Adrenal gland (tissue), 9 donors: ENCODE measurements at regions not wholly inside any gene's neighbourhood (a gene's known extent, or its start where the extent isn't known, plus 50 kb on each side); places are given as distances from the start of the nearest gene placed in this dataset.

ENCODE experiments used
- DNase-seq, 7 donors: peaks; one replicate each; pipeline ENCODE4 v3.0.0-alpha.2; 2019 to 2020
- H3K27ac ChIP-seq, 5 donors: fragments of 200-600 bp; sonication (generic) in 4 of 5; 1 replicate in 3 of 5; 2 replicates in 2 of 5; pipeline versions ENCODE4 v1.5.1 to v1.8.0; 2016 to 2020; ENCODE audit warnings: mild to moderate bottlenecking in 1 of 5
- H3K27me3 ChIP-seq: fragments of 200-600 bp; 2 replicates; pipeline ENCODE4 v1.8.0; 2021
- H3K36me3 ChIP-seq, 2 donors: fragments of 200-600 bp; replicated peaks in 1 of 2; 1 replicate in 1 of 2; 2 replicates in 1 of 2; pipeline versions ENCODE4 v1.5.1 to v1.8.0; 2018 to 2022
- H3K4me1 ChIP-seq, 2 donors: fragments of 200-600 bp; replicated peaks in 1 of 2; 1 replicate in 1 of 2; 2 replicates in 1 of 2; pipeline versions ENCODE4 v1.5.1 to v1.8.0; 2018 to 2021
- H3K4me3 ChIP-seq, 4 donors: fragments of 200-600 bp; sonication (generic) in 3 of 4; one replicate each; pipeline ENCODE4 v1.5.1; 2016 to 2018
- H3K9me3 ChIP-seq, 3 donors: fragments of 200-600 bp; sonication (generic) in 1 of 3; replicated peaks in 1 of 3; 1 replicate in 2 of 3; 2 replicates in 1 of 3; pipeline versions ENCODE4 v1.5.1 to v1.8.0; 2016 to 2021
- POLR2A ChIP-seq, 2 donors: fragments of 450-650 bp; IDR thresholded peaks; one replicate each; pipeline ENCODE4 v1.6.1; 2017; ENCODE audit warnings: antibody characterized with exemption in 2 of 2, mild to moderate bottlenecking in 2 of 2, moderate library complexity in 1 of 2
- WGBS, 4 donors: extraction: QIAGEN DNeasy Blood & Tissue Kit in 2 of 4; methylation state at CpG; one replicate each; pipeline versions ENCODE4 v1.1.5 to v1.1.7; 2013 to 2017; 5-methylcytosine and 5-hydroxymethylcytosine counted together
- intact Hi-C, 2 donors: fragments of 100-400 bp; cut with DNase I; formaldehyde crosslinking; loops; one replicate each; pipeline versions ENCODE4 v1.14.1 to v1.15.0; 2022 to 2023
- TF ChIP-seq, protein P1 (sequence below), 6 experiments: fragments of 450-650 bp in 4 of 6; fragments of 200-600 bp in 2 of 6; sonication (generic) in 1 of 6; IDR thresholded peaks; 1 replicate in 5 of 6; 2 replicates in 1 of 6; pipeline versions ENCODE4 v1.5.1 to v1.8.0; 2016 to 2021; ENCODE audit warnings: antibody characterized with exemption in 6 of 6, mild to moderate bottlenecking in 2 of 6, moderate library complexity in 1 of 6
- donor health status: healthy with polysubstance abuse.
- donor health status: Bipolar disorder and iron deficiency.
- donor health status: DM: yes; HTN: yes; CAD: no.
- donor health status: DM: no; HTN: no; CAD: no.
- donor health status: DM: no; HTN: no; CAD: no.

- intact Hi-C loops, result no loop called here
- Histone ChIP-seq H3K27ac (no peak overlapping the region), H3K27me3 (no peaks in the 10 kb centered on the region), H3K4me1 (no peaks in the 10 kb centered on the region), H3K9me3 (no peaks in the 10 kb centered on the region), H3K4me3 (no peak overlapping the region), H3K36me3 (no peaks in the 10 kb centered on the region)
- 32 to 46% (median 41%) methylated on average over 1 of the region's 1 CpG for WGBS, 4 donors
- TF ChIP-seq, protein P1, sequence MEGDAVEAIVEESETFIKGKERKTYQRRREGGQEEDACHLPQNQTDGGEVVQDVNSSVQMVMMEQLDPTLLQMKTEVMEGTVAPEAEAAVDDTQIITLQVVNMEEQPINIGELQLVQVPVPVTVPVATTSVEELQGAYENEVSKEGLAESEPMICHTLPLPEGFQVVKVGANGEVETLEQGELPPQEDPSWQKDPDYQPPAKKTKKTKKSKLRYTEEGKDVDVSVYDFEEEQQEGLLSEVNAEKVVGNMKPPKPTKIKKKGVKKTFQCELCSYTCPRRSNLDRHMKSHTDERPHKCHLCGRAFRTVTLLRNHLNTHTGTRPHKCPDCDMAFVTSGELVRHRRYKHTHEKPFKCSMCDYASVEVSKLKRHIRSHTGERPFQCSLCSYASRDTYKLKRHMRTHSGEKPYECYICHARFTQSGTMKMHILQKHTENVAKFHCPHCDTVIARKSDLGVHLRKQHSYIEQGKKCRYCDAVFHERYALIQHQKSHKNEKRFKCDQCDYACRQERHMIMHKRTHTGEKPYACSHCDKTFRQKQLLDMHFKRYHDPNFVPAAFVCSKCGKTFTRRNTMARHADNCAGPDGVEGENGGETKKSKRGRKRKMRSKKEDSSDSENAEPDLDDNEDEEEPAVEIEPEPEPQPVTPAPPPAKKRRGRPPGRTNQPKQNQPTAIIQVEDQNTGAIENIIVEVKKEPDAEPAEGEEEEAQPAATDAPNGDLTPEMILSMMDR (IDR thresholded peaks at IDR 0.05), result no peak
- no peak for TF ChIP-seq POLR2A (IDR thresholded peaks at IDR 0.05)
- DNase-seq, result no peak
These were observed 69.7 kb downstream of the GLYATL1 start for GRCh38 chr11:59008947-59009346.

- intact Hi-C loops, result no loop called here
- 47 to 67% (median 55%) methylated on average over 2 of the region's 2 CpGs for WGBS, 4 donors
- TF ChIP-seq, protein P1 (IDR thresholded peaks at IDR 0.05), result no peak
- TF ChIP-seq POLR2A (IDR thresholded peaks at IDR 0.05), result no peak
- Histone ChIP-seq H3K36me3 (no peaks in the 10 kb centered on the region), H3K4me3 (no peak overlapping the region), H3K27me3 (no peaks in the 10 kb centered on the region), H3K9me3 (no peaks in the 10 kb centered on the region), H3K4me1 (no peaks in the 10 kb centered on the region), H3K27ac (no peak overlapping the region)
- DNase-seq, result no peak
These were observed 70.4 kb downstream of the GLYATL1 start for GRCh38 chr11:59009661-59010060.

DNA sequence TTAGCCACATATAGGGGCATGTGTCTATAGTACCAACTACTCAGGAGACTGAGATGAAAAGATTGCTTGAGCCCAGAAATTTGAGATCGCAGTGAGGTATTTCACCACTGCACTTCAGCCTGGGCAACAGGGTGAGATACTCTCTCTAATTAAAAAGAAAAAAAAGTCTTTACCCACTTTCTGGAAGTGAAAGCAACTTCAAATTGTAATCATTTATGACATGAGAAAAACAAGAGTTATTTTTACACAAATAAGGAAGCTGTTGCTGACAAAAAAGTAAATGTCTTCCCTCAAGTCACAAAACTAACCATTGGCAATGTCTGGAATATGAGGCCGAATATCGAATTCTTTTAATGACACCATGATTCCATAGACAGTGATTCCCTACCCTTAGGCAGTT is 71.4 kb downstream of the GLYATL1 start:
- H3K9me3 ChIP-seq, result no peaks in the 10 kb centered on the region
- 74 to 89% (median 81%) methylated on average over 3 of the region's 3 CpGs for WGBS, 4 donors
- H3K36me3 ChIP-seq, result no peaks in the 10 kb centered on the region
- TF ChIP-seq, protein P1 (IDR thresholded peaks at IDR 0.05), result no peak
- no peak for TF ChIP-seq POLR2A (IDR thresholded peaks at IDR 0.05)
- DNase-seq, result no peak
- no peaks in the 10 kb centered on the region for H3K27me3 ChIP-seq
- no peaks in the 10 kb centered on the region for H3K4me1 ChIP-seq
- intact Hi-C loops, result no loop called here
- H3K4me3 ChIP-seq, result no peak overlapping the region
- no peak overlapping the region for H3K27ac ChIP-seq

GRCh38 chr11:59011655-59012397 is 72.5 kb downstream of the GLYATL1 start:
- Histone ChIP-seq H3K36me3 (no peaks in the 10 kb centered on the region), H3K27ac (no peak overlapping the region), H3K27me3 (no peaks in the 10 kb centered on the region), H3K4me1 (no peaks in the 10 kb centered on the region), H3K9me3 (no peaks in the 10 kb centered on the region), H3K4me3 (no peak overlapping the region)
- intact Hi-C loops, result no loop called here
- TF ChIP-seq POLR2A (IDR thresholded peaks at IDR 0.05), result no peak
- TF ChIP-seq, protein P1 (IDR thresholded peaks at IDR 0.05), result no peak
- peak in 1 of 7 donors; percentile 6 for DNase-seq
- WGBS, 4 donors, result 71 to 72% (median 71%) methylated on average over 3 of the region's 3 CpGs
